CD4-positive, alpha-beta T cell treated with Interleukin-10 for 1 hour (primary cell): ENCODE measurements at regions not wholly inside any gene's neighbourhood (a gene's known extent, or its start where the extent isn't known, plus 50 kb on each side); places are given as distances from the start of the nearest gene placed in this dataset.
A peak's percentile ranks its signal among the peaks of the same experiment; 100 is the strongest.

Experiments
- DNase-seq: peaks from one replicate; pipeline ENCODE4 v3.0.0-alpha.2; 2020

DNA sequence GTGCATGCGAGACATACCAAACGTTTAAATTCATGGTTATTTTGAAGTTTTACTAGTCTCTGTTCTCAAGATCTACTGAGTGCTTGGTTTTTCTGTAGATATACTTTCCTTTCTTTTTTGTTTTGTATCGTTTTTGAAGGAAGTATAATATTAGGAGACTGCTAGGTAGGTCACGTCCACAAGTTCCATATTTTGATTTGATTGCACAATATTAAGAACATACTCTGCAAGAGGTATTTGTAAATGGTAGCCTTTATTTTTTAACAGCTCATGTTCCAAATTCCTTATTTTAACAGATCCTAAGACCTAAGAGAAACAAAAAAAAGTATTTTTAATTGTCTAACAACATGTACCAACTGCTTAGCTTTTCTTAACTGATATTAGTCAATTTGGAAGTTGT is 156.7 kb downstream of the SERPINI1 start:
- no peak for DNase-seq

DNA sequence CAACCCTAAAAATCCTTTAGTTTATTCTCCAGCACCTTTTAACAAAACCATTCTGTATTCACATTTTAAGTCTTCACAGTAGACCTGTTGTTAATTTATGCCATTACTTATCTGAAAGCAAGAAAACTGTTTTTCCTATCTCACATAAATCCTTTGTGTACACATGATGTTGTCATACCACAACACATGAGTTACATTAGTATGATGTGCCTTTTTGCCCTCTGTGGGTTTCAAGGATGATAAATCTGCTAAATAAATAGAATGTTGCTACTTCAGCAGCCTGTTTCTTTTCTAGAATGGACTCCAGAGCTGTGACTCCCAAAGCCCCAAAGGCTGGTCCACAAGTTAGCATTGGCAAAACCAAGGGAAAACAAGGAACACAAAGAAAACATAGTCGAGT is 151.6 kb downstream of the SERPINI1 start:
- DNase-seq: no peak

DNA sequence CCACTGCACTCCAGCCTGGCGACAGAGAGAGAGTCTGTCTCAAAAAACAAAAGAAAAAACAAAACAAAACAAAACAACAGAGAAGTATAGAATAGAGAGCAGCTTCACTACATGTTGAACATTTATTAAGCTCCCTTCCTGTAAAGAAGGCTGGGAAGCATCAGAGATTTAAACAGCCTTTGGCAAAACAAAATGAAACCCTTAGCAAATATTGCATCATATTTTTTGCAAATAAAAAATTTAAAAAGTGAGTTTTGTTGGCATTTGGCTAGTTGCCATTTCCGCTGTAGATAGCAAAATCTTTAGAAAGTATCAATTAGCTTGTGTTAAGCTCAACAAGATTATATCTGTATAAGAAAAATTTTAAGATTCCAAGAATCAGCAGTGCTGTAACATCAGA is 151.2 kb downstream of the SERPINI1 start:
- no peak for DNase-seq

DNA sequence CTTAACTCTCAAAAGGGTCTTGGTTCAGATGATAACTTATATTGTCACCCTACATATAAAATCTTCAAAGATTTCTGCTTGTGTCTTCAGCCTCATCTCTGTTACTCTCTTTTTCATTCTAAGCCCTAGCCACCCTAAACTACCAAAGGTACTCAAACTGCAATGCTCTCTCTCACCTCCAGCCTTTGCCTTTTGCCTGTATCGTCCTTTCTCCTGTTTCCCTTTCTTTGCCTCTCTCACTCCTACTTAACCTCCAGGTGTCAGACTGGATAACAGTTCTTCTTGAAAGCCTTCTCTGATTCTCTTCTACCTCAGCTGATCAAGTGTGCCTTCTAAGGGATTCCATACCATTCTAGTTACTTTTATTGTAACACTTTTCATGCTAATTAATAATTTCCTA is 149.8 kb downstream of the SERPINI1 start:
- DNase-seq: no peak

DNA sequence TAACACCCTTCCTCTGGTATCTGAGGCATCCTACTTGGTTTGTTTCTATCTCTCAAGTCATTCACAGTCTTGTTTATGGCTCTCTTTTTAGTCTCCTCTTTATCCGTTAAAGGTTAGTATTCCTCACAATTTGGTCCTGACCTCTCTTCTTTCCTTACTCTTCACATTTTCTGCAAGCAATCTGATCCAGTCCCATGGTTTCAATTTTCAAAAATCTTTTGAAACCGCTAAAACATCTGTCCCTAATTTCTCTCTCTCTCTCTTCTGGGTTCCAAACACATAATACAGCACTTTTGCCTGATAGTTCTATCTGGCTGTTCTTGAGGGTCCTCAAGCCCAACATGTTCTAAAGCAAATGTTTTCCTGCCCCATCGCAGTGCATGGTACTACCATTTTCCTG is 149.0 kb downstream of the SERPINI1 start:
- no peak for DNase-seq

DNA sequence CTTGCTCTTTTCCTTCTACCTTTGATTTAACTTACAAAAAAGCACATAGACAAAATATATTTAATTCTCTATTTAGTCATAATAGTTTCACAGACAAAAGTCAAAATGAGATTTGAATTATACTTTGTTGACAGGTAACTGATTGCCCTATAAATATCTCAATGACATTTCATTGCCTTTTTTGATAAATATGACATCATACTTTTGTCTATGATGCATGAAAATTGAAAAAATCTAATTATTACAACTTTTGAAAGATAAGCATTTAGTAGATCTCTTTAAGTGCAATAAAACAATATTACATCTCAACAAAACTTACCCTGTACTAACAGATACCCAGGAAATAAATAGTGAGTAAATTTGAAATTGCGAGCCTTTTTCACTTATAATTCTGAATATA is 147.9 kb downstream of the SERPINI1 start:
- DNase-seq: no peak

DNA sequence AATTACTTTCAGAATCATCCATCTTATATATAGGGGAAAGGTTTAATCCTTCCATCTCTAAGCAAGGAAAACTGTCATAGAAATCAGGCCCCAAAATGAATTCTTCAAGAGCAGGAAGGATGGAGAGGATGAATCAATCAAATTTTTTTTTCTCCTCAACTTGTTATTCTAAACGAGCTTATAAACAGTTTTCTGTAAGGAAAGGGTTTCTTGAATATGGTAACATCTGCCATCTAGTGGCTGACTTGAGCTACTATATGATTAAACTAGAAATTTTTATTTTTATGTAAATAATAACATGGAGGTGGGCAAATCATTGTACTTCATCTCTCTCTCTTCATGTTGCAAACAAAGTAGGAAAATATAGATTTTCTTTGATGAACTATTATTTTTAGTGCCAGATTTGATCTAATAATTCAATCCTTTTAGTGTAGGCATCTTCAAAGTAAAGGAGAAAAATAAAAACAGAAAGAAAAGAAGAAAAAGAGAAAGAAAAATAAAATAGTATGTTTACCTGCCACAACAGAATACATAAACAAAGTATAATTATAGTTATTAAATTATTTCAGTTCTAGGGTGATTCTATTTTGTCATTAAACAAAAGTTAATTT is 146.6 kb downstream of the SERPINI1 start:
- peak; percentile 42 for DNase-seq

DNA sequence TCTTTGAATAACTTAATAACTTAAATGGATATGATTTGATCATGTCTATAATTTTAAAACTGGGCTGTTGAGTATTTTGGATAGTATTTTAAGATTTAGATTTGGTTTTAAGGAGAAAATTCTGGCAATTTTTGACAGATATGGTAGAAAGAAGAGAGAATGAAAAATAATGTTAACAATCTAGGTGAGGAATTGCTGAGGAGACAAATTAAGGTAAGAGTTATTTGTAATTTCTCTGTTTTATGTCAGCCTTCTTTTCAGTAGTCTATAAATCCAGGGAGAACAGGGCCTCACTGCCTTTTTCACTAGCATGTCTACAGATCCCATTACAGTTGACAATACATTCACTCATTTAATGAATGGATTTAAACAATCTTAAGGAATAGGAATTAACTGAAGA is 144.7 kb downstream of the SERPINI1 start:
- DNase-seq: no peak

DNA sequence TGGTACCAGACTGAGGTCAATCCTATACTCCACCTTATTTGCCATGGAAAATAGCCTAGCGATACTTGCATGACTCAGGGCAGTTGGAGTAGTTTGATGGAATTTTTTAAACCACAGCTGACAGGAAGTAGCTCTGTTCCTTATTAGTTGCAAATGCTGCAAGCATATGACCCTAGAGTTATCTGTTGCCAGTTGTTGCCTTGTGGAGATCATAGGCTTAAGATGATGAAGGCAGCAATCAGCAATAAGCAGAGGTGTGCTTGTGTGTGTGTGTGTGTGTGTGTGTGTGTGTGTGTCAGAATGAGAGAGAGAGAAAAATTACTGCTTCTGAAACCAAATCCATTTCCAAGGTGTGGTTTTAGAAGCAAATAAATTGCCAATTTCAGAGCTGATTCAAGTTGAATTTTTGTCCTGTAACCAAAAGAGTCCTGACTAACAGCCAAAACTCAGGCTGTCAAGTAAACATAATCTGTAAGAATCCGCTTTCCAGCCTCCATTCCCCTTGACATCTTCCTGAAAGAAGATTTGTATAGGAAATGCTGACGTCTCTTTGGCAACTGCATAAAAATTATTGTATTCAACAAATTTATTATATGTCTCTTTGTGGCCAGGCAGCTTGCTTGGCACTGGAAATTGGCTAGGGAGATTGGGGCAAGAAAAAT is 141.2 kb downstream of the SERPINI1 start:
- DNase-seq: no peak
